H1 (cell line): ENCODE measurements at regions not wholly inside any gene's neighbourhood (a gene's known extent, or its start where the extent isn't known, plus 50 kb on each side); places are given as distances from the start of the nearest gene placed in this dataset.

Source experiments
- CTCF ChIA-PET: fragments of 300-600 bp; sonication (Branson Sonifier 250); formaldehyde crosslinking; loops from one replicate; lab custom pipeline; 2021; ENCODE audit not compliant: partially characterized antibody; lab: Charles Lee
- POLR2A ChIA-PET: fragments of 300-600 bp; sonication (Branson Sonifier 250); formaldehyde crosslinking; loops from one replicate; lab custom pipeline; 2021; ENCODE audit warnings: inconsistent platforms; ENCODE audit not compliant: partially characterized antibody; lab: Charles Lee
- DNase-seq, 2 experiments: peaks; one replicate each; pipeline versions ENCODE4 v3.0.0 to v3.0.0-alpha.2; 2010 to 2022; ENCODE audit warnings: low spot score in 2 of 2, low read depth in 1 of 2, mixed read lengths in 1 of 2
- FAIRE-seq: peaks from 2 replicates; lab custom pipeline; 2011; peaks lifted over from hg19 to GRCh38; lab: Jason Lieb, UNC
- H2AFZ ChIP-seq: 2 replicates; pipeline ENCODE4 v1.8.1; 2012; ENCODE audit warnings: low read length, inconsistent platforms
- H2AK5ac ChIP-seq: 2 replicates; pipeline ENCODE4 v1.6.1; 2013; ENCODE audit warnings: low read depth, low read length
- H2BK120ac ChIP-seq: replicated peaks from 2 replicates; pipeline ENCODE3; 2013; ENCODE audit warnings: low read depth, low read length, inconsistent platforms
- H2BK12ac ChIP-seq: 2 replicates; pipeline ENCODE4 v1.6.1; 2013; ENCODE audit warnings: low read depth, low read length
- H2BK15ac ChIP-seq: 2 replicates; pipeline ENCODE4 v1.6.1; 2013; ENCODE audit warnings: low read length
- H2BK20ac ChIP-seq: 2 replicates; pipeline ENCODE4 v1.6.1; 2013; ENCODE audit warnings: low read length
- H2BK5ac ChIP-seq: 2 replicates; pipeline ENCODE4 v1.6.1; 2013; ENCODE audit warnings: low read depth, low read length
- H3K14ac ChIP-seq: 2 replicates; pipeline ENCODE4 v1.6.1; 2013; ENCODE audit warnings: inconsistent platforms; ENCODE audit not compliant: insufficient read length
- H3K18ac ChIP-seq: 2 replicates; pipeline ENCODE4 v1.6.1; 2013; ENCODE audit warnings: low read length; ENCODE audit errors: extremely low read depth
- H3K23ac ChIP-seq: 2 replicates; pipeline ENCODE4 v1.6.1; 2013; ENCODE audit warnings: inconsistent platforms; ENCODE audit not compliant: insufficient read length
- H3K23me2 ChIP-seq: 2 replicates; pipeline ENCODE4 v1.6.1; 2013; ENCODE audit warnings: low read depth, low read length
- H3K27ac ChIP-seq: 2 replicates; pipeline ENCODE4 v1.6.1; 2011; ENCODE audit warnings: low read depth, low read length, inconsistent platforms
- H3K27me3 ChIP-seq, 4 experiments: replicated peaks in 1 of 4; 1 replicate in 1 of 4; 2 replicates in 3 of 4; pipeline versions ENCODE4 v1.6.1 to v1.8.1; 2011 to 2013; ENCODE audit warnings: low read length in 3 of 4, mild to moderate bottlenecking in 3 of 4, inconsistent platforms in 2 of 4, mixed read lengths in 2 of 4, moderate library complexity in 1 of 4; ENCODE audit not compliant: control insufficient read depth in 3 of 4, insufficient read depth in 3 of 4; ENCODE audit errors: extremely low read depth in 1 of 4
- H3K36me3 ChIP-seq, 4 experiments: 2 replicates each; pipeline versions ENCODE4 v1.6.1 to v1.8.1; 2011 to 2013; ENCODE audit warnings: mild to moderate bottlenecking in 4 of 4, low read length in 3 of 4, moderate library complexity in 2 of 4, control low read depth in 1 of 4, inconsistent platforms in 1 of 4; ENCODE audit not compliant: insufficient read depth in 4 of 4, control insufficient read depth in 2 of 4
- H3K4ac ChIP-seq: replicated peaks from 2 replicates; pipeline ENCODE3; 2013; ENCODE audit warnings: low read length, low read depth, mixed read lengths, inconsistent platforms; ENCODE audit not compliant: insufficient read length
- H3K4me1 ChIP-seq, 4 experiments: replicated peaks in 1 of 4; 1 replicate in 1 of 4; 2 replicates in 3 of 4; pipeline versions ENCODE4 v1.6.1 to v1.8.1; 2011 to 2013; ENCODE audit warnings: low read length in 3 of 4, inconsistent platforms in 2 of 4, mixed read lengths in 1 of 4; ENCODE audit not compliant: insufficient read depth in 4 of 4, control insufficient read depth in 3 of 4
- H3K4me2 ChIP-seq, 2 experiments: 2 replicates each; pipeline versions ENCODE4 v1.6.1 to v1.8.1; 2011 to 2013; ENCODE audit warnings: low read depth in 2 of 2, low read length in 2 of 2, control low read depth in 1 of 2, inconsistent platforms in 1 of 2, mild to moderate bottlenecking in 1 of 2; ENCODE audit not compliant: insufficient read depth in 1 of 2
- H3K4me3 ChIP-seq, 4 experiments: fragments of 200-600, 300-600 bp in 1 of 4; sonication (generic), shearing (Covaris generic), sonication (Bioruptor Twin) in 1 of 4; 2 replicates each; pipeline versions ENCODE4 v1.5.1 to v1.8.1; 2011 to 2016; ENCODE audit warnings: low read length in 4 of 4, low read depth in 3 of 4, control low read depth in 2 of 4, inconsistent platforms in 2 of 4, mild to moderate bottlenecking in 2 of 4, mixed read lengths in 1 of 4, moderate library complexity in 1 of 4; ENCODE audit not compliant: insufficient read depth in 2 of 4; ENCODE audit errors: extremely low read depth in 1 of 4
- H3K56ac ChIP-seq: replicated peaks from 2 replicates; pipeline ENCODE3; 2013; ENCODE audit warnings: low read depth, mild to moderate bottlenecking, mixed read lengths, low read length, inconsistent platforms; ENCODE audit not compliant: insufficient read length
- H3K79me1 ChIP-seq: 2 replicates; pipeline ENCODE4 v1.6.1; 2013; ENCODE audit warnings: low read depth, low read length, control low read depth
- H3K79me2 ChIP-seq, 2 experiments: 2 replicates each; pipeline versions ENCODE4 v1.6.1 to v1.8.1; 2012 to 2013; ENCODE audit warnings: low read length in 2 of 2, mild to moderate bottlenecking in 2 of 2, inconsistent platforms in 1 of 2; ENCODE audit not compliant: insufficient read depth in 2 of 2, control insufficient read depth in 1 of 2
- H3K9ac ChIP-seq, 4 experiments: replicated peaks in 1 of 4; 1 replicate in 1 of 4; 2 replicates in 3 of 4; pipeline versions ENCODE4 v1.6.1 to v1.8.1; 2011 to 2013; ENCODE audit warnings: low read depth in 3 of 4, low read length in 3 of 4, control low read depth in 2 of 4, mild to moderate bottlenecking in 2 of 4, moderate library complexity in 2 of 4, inconsistent platforms in 1 of 4; ENCODE audit errors: extremely low read depth in 1 of 4
- H3K9me3 ChIP-seq, 2 experiments: 2 replicates each; pipeline versions ENCODE4 v1.6.1 to v1.8.1; 2012 to 2013; ENCODE audit warnings: mild to moderate bottlenecking in 2 of 2, moderate library complexity in 2 of 2, control low read depth in 1 of 2, inconsistent platforms in 1 of 2, low read depth in 1 of 2, low read length in 1 of 2, mixed read lengths in 1 of 2; ENCODE audit not compliant: insufficient read depth in 2 of 2
- H4K20me1 ChIP-seq, 2 experiments: replicated peaks in 1 of 2; 2 replicates each; pipeline versions ENCODE3 to v1.8.1; 2011 to 2013; ENCODE audit warnings: inconsistent platforms in 2 of 2, low read length in 2 of 2, mild to moderate bottlenecking in 1 of 2; ENCODE audit not compliant: insufficient read depth in 2 of 2, control insufficient read depth in 1 of 2
- H4K5ac ChIP-seq: 2 replicates; pipeline ENCODE4 v1.6.1; 2013; ENCODE audit warnings: low read length, low read depth, mixed read lengths, inconsistent platforms; ENCODE audit not compliant: insufficient read length
- H4K8ac ChIP-seq: 2 replicates; pipeline ENCODE4 v1.8.0; 2013; ENCODE audit warnings: mild to moderate bottlenecking, moderate library complexity, low read length, inconsistent platforms; ENCODE audit not compliant: insufficient read depth; ENCODE audit errors: extremely low read depth
- H4K91ac ChIP-seq: replicated peaks from 2 replicates; pipeline ENCODE3; 2013; ENCODE audit warnings: low read length, mixed read lengths, inconsistent platforms; ENCODE audit not compliant: insufficient read length
- ATF3 ChIP-seq: IDR thresholded peaks from 2 replicates; pipeline ENCODE4 v1.6.1; 2011; ENCODE audit warnings: low read depth, mild to moderate bottlenecking, low read length; ENCODE audit not compliant: insufficient read depth
- CTBP2 ChIP-seq: IDR thresholded peaks from 2 replicates; pipeline ENCODE4 v1.7.0; 2011; ENCODE audit warnings: borderline replicate concordance, mild to moderate bottlenecking, moderate library complexity, mixed read lengths, low read length; ENCODE audit not compliant: insufficient read depth, insufficient read length
- EP300 ChIP-seq, 2 experiments: IDR thresholded peaks; 1 replicate in 1 of 2; 2 replicates in 1 of 2; pipeline ENCODE4 v1.6.1; 2011 to 2012; ENCODE audit warnings: low read depth in 2 of 2, low read length in 2 of 2, mild to moderate bottlenecking in 2 of 2, borderline replicate concordance in 1 of 2, inconsistent platforms in 1 of 2, moderate library complexity in 1 of 2
- EZH2 ChIP-seq: fragments of 200-600 bp; sonication (generic); IDR thresholded peaks from 2 replicates; pipeline ENCODE4 v1.7.1; 2012; ENCODE audit warnings: low read depth, mild to moderate bottlenecking, moderate library complexity, low read length, inconsistent platforms; ENCODE audit not compliant: severe bottlenecking
- FOSL1 ChIP-seq: IDR thresholded peaks from 2 replicates; pipeline ENCODE4 v1.6.1; 2011; ENCODE audit warnings: mild to moderate bottlenecking, low read depth, low read length, moderate library complexity; ENCODE audit not compliant: insufficient read depth
- HDAC2 ChIP-seq, 2 experiments: fragments of 300-600 bp in 1 of 2; sonication (generic) in 1 of 2; IDR thresholded peaks; 2 replicates each; pipeline ENCODE4 v1.6.1; 2011 to 2012; ENCODE audit warnings: low read depth in 2 of 2, low read length in 2 of 2, mild to moderate bottlenecking in 2 of 2, moderate library complexity in 2 of 2, borderline replicate concordance in 1 of 2, inconsistent platforms in 1 of 2
- JUND ChIP-seq: IDR thresholded peaks from 2 replicates; pipeline ENCODE4 v1.6.1; 2011; ENCODE audit warnings: mild to moderate bottlenecking, improper control_type of control experiment, low read length
- MAFK ChIP-seq: IDR thresholded peaks from 2 replicates; pipeline ENCODE4 v1.6.1; 2012; ENCODE audit warnings: low read depth, mild to moderate bottlenecking, improper control_type of control experiment, low read length
- RAD21 ChIP-seq, 2 experiments: IDR thresholded peaks in 1 of 2; conservative IDR thresholded peaks in 1 of 2; 2 replicates each; pipeline ENCODE4 v1.6.1; 2011; ENCODE audit warnings: low read depth in 2 of 2, low read length in 2 of 2, improper control_type of control experiment in 1 of 2, inconsistent platforms in 1 of 2, mild to moderate bottlenecking in 1 of 2, moderate library complexity in 1 of 2
- RNF2 ChIP-seq: fragments of 200-900, 300-1000 bp; sonication (generic); IDR thresholded peaks from 2 replicates; pipeline ENCODE4 v1.7.1; 2016; ENCODE audit warnings: borderline replicate concordance, low read depth, mild to moderate bottlenecking, antibody characterized with exemption, low read length; ENCODE audit not compliant: poor library complexity, severe bottlenecking; ENCODE audit errors: missing control alignments
- SP1 ChIP-seq: IDR thresholded peaks from 2 replicates; pipeline ENCODE4 v1.6.1; 2011; ENCODE audit warnings: low read depth, low read length
- SUZ12 ChIP-seq: fragments of 200-600 bp; sonication (generic); IDR thresholded peaks from 2 replicates; pipeline ENCODE4 v1.6.1; 2012; ENCODE audit warnings: mild to moderate bottlenecking, inconsistent platforms, low read length, moderate library complexity, mixed read lengths
- WGBS, 2 experiments: shearing (Covaris generic) in 1 of 2; methylation state at CpG; one replicate each; pipeline versions ENCODE4 v1.1.6 to v1.1.7; 2013 to 2015; ENCODE audit warnings: low lambda C conversion rate in 2 of 2, mixed read lengths in 2 of 2, inconsistent platforms in 1 of 2, low coverage in 1 of 2, missing lambda C conversion rate in 1 of 2; ENCODE audit not compliant: insufficient replicate concordance in 2 of 2, insufficient coverage in 1 of 2, insufficient read length in 1 of 2; ENCODE audit errors: extremely low coverage in 1 of 2, missing lambda C conversion rate in 1 of 2; 5-methylcytosine and 5-hydroxymethylcytosine counted together

- H3K4me2 ChIP-seq = no peak overlapping the region
- peaks cover 0 to 6% (median 2%) of the 10 kb centered on the region in 4 experiments; a peak in 1 of 7 replicates for H3K4me1 ChIP-seq
- H2AK5ac ChIP-seq = no peak overlapping the region
- H3K9ac ChIP-seq = no peak overlapping the region
- H3K27ac ChIP-seq = no peak overlapping the region
- WGBS, 2 experiments = 90% methylated on average over 1 of the region's 1 CpG; no CpG with 5 or more reads in 1 of the 2 experiments
- no peaks in the 10 kb centered on the region for H3K79me1 ChIP-seq
- no peak overlapping the region for H2AFZ ChIP-seq
- CTCF ChIA-PET = interaction anchor here (2.0 kb wide), 1 partner anchor 107 kb away, joined by 6 read pairs; no protein-coding TSS in a partner anchor
- H3K56ac ChIP-seq = no peak overlapping the region
- no peak overlapping the region for H4K91ac ChIP-seq
- no peak overlapping the region for H2BK20ac ChIP-seq
- no peak overlapping the region for H2BK15ac ChIP-seq
- no peak for FAIRE-seq
- H2BK12ac ChIP-seq = no peak overlapping the region
- no peak overlapping the region for H4K5ac ChIP-seq
- H3K79me2 ChIP-seq = no peaks in the 10 kb centered on the region
- H3K36me3 ChIP-seq = no peaks in the 10 kb centered on the region
- no peak overlapping the region for H3K14ac ChIP-seq
- no peak overlapping the region for H2BK5ac ChIP-seq
- POLR2A ChIA-PET = no interaction called here
- no peaks in the 10 kb centered on the region for H3K9me3 ChIP-seq
- no peaks in the 10 kb centered on the region for H3K23me2 ChIP-seq
- no peaks in the 10 kb centered on the region for H4K20me1 ChIP-seq
- H3K18ac ChIP-seq = no peak overlapping the region
- H3K23ac ChIP-seq = no peak overlapping the region
- no peaks in the 10 kb centered on the region for H3K27me3 ChIP-seq
- H3K4me3 ChIP-seq = no peak overlapping the region
- no peak overlapping the region for H2BK120ac ChIP-seq
- no peak overlapping the region for H3K4ac ChIP-seq
- H4K8ac ChIP-seq = no peak overlapping the region
- DNase-seq = no peak
- TF ChIP-seq EP300 (IDR thresholded peaks at IDR 0.05; ENCODE audit: borderline replicate concordance in 1 of 2, low read depth in 2 of 2, low read length in 2 of 2) = no peak
- no peak for TF ChIP-seq HDAC2 (IDR thresholded peaks at IDR 0.05; ENCODE audit: borderline replicate concordance in 1 of 2, low read depth in 2 of 2, low read length in 2 of 2)
- TF ChIP-seq RNF2 = no peak
- TF ChIP-seq SUZ12 = no peak
- no peak for TF ChIP-seq CTBP2
- no peak for TF ChIP-seq ATF3
- no peak for TF ChIP-seq EZH2
- TF ChIP-seq RAD21 (IDR thresholded peaks at IDR 0.05 in 1 of 2, conservative IDR thresholded peaks at IDR 0.05 in 1 of 2; ENCODE audit: low read depth in 2 of 2, low read length in 2 of 2) = no peak
- no peak for TF ChIP-seq SP1
- no peak for TF ChIP-seq MAFK
- no peak for TF ChIP-seq JUND
- TF ChIP-seq FOSL1 = no peak
These were observed 611.0 kb downstream of the DOK5 start for GRCh38 chr20:55086421-55086820.
